ENCODE measurements at regions not wholly inside any gene's neighbourhood (a gene's known extent, or its start where the extent isn't known, plus 50 kb on each side); places are given as distances from the start of the nearest gene placed in this dataset.

- no peak for TF ChIP-seq THAP9 (CRISPR knock-in tag; IDR thresholded peaks at IDR 0.05; ENCODE audit: borderline replicate concordance)
- no peak for TF ChIP-seq TARDBP (CRISPR knock-in tag; IDR thresholded peaks at IDR 0.05)
- no peak for TF ChIP-seq HIC2 (CRISPR knock-in tag; IDR thresholded peaks at IDR 0.05; ENCODE audit: low read depth)
- no peak for TF ChIP-seq ZNF296 (CRISPR knock-in tag; conservative IDR thresholded peaks at IDR 0.05)
- no peak for TF ChIP-seq BCL3 (CRISPR knock-in tag; IDR thresholded peaks at IDR 0.05)
- no peak for TF ChIP-seq ZBTB8A (CRISPR knock-in tag; IDR thresholded peaks at IDR 0.05; ENCODE audit: borderline replicate concordance, low read depth)
- TF ChIP-seq HNF4G (IDR thresholded peaks at IDR 0.05; ENCODE audit: borderline replicate concordance, low read depth, low read length), result no peak
- no peak for TF ChIP-seq HNF4G (CRISPR knock-in tag; IDR thresholded peaks at IDR 0.05; ENCODE audit: borderline replicate concordance, low read depth)
- TF ChIP-seq FIP1L1 (IDR thresholded peaks at IDR 0.05; ENCODE audit: borderline replicate concordance, insufficient read depth, low read depth, low read length), result no peak
- TF ChIP-seq GPN1 (CRISPR knock-in tag; IDR thresholded peaks at IDR 0.05; ENCODE audit: borderline replicate concordance), result no peak
Measured at GRCh38 chr1:30521261-30521865, 202.0 kb downstream of the MATN1 start (continued).
